Left kidney (tissue), 1 donor: ENCODE measurements at regions not wholly inside any gene's neighbourhood (a gene's known extent, or its start where the extent isn't known, plus 50 kb on each side); places are given as distances from the start of the nearest gene placed in this dataset.

Experiments
- DNase-seq: peaks from one replicate; pipeline ENCODE4 v3.0.0-alpha.2; 2013

GRCh38 chr11:127392575-127392974 lies 392.0 kb upstream of the KIRREL3 start:
- no peak for DNase-seq

- DNase-seq: no peak
These were observed 389.9 kb upstream of the KIRREL3 start for GRCh38 chr11:127390465-127390864.

- DNase-seq: no peak
These were observed 384.5 kb upstream of the KIRREL3 start for GRCh38 chr11:127385071-127385470.

- DNase-seq: no peak
These were observed 382.5 kb upstream of the KIRREL3 start for GRCh38 chr11:127383026-127383425.

GRCh38 chr11:127381247-127381646 lies 380.7 kb upstream of the KIRREL3 start:
- DNase-seq: no peak

GRCh38 chr11:127379686-127380085 lies 379.1 kb upstream of the KIRREL3 start:
- no peak for DNase-seq

- no peak for DNase-seq
These were observed 375.7 kb upstream of the KIRREL3 start for GRCh38 chr11:127376301-127376700.

GRCh38 chr11:127369356-127369755 lies 368.8 kb upstream of the KIRREL3 start:
- peak; percentile 17 for DNase-seq

GRCh38 chr11:127362754-127363308 lies 362.3 kb upstream of the KIRREL3 start:
- DNase-seq: no peak

- DNase-seq: no peak
These were observed 357.6 kb upstream of the KIRREL3 start for GRCh38 chr11:127358160-127358559.

- DNase-seq: no peak
These were observed 349.9 kb upstream of the KIRREL3 start for GRCh38 chr11:127350476-127350875.

- peak; percentile 31 for DNase-seq
These were observed 345.4 kb upstream of the KIRREL3 start for GRCh38 chr11:127345819-127346459.

- DNase-seq: no peak
These were observed 339.9 kb upstream of the KIRREL3 start for GRCh38 chr11:127340438-127340837.

- no peak for DNase-seq
These were observed 338.8 kb upstream of the KIRREL3 start for GRCh38 chr11:127339376-127339775.

- DNase-seq: no peak
These were observed 338.1 kb upstream of the KIRREL3 start for GRCh38 chr11:127338380-127339259.

- no peak for DNase-seq
These were observed 333.9 kb upstream of the KIRREL3 start for GRCh38 chr11:127334466-127334865.

- DNase-seq: no peak
These were observed 332.3 kb upstream of the KIRREL3 start for GRCh38 chr11:127332896-127333295.

GRCh38 chr11:127330044-127330443 lies 329.5 kb upstream of the KIRREL3 start:
- DNase-seq: no peak

- DNase-seq: no peak
These were observed 307.7 kb upstream of the KIRREL3 start for GRCh38 chr11:127308291-127308690.

GRCh38 chr11:127307700-127308099 lies 307.1 kb upstream of the KIRREL3 start:
- no peak for DNase-seq

GRCh38 chr11:127304634-127305033 lies 304.1 kb upstream of the KIRREL3 start:
- no peak for DNase-seq

GRCh38 chr11:127288926-127289325 lies 288.4 kb upstream of the KIRREL3 start:
- DNase-seq: no peak

GRCh38 chr11:127281534-127281933 lies 281.0 kb upstream of the KIRREL3 start:
- DNase-seq: no peak
